ENCODE measurements at regions not wholly inside any gene's neighbourhood (a gene's known extent, or its start where the extent isn't known, plus 50 kb on each side); places are given as distances from the start of the nearest gene placed in this dataset.

DNA sequence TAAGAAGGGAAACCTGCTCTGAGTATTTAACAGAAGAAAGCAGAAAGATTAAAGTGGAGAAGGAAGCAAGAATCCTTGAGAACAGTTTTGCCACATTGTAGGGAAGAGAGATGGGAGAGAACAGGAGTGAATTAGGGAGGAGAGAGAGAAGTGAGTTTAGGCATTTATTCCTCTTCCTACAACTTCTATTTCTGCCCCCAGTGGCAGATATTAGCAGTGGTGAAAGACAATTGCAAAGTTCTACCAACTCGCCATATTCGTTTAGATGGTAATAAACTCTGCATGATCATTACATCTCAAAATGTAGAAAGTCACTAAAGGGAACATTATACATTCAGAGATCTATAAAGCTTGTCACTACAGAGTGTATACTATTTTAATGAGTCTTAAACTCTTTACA is 440.1 kb upstream of the TRPC7 start:
- no peak overlapping the region for H3K27ac ChIP-seq (ENCODE audit: control insufficient read depth, insufficient read depth)
- H2AFZ ChIP-seq (ENCODE audit: control insufficient read depth, low read depth, low read length): no peak overlapping the region
- H3K9ac ChIP-seq (ENCODE audit: control insufficient read depth, insufficient read depth, low read length): no peak overlapping the region
- H3K36me3 ChIP-seq (ENCODE audit: control insufficient read depth in 2 of 2, insufficient read depth in 2 of 2, low read length in 1 of 2): no peaks in the 10 kb centered on the region
- no peak overlapping the region for H3K4me3 ChIP-seq
- H3K4me2 ChIP-seq (ENCODE audit: control insufficient read depth, insufficient read depth): no peak overlapping the region
- TF ChIP-seq MTA2 (IDR thresholded peaks at IDR 0.05; ENCODE audit: low read depth) (no peak), ZNF384 (IDR thresholded peaks at IDR 0.05; ENCODE audit: borderline replicate concordance, low read depth, low read length) (no peak), EGR1 (IDR thresholded peaks at IDR 0.05; ENCODE audit: borderline replicate concordance in 1 of 2, low read depth in 2 of 2, low read length in 2 of 2) (no peak), RBBP5 (conservative IDR thresholded peaks at IDR 0.05) (no peak), YY1 (IDR thresholded peaks at IDR 0.05; ENCODE audit: low read depth, low read length) (no peak)
- TF ChIP-seq, protein P1, sequence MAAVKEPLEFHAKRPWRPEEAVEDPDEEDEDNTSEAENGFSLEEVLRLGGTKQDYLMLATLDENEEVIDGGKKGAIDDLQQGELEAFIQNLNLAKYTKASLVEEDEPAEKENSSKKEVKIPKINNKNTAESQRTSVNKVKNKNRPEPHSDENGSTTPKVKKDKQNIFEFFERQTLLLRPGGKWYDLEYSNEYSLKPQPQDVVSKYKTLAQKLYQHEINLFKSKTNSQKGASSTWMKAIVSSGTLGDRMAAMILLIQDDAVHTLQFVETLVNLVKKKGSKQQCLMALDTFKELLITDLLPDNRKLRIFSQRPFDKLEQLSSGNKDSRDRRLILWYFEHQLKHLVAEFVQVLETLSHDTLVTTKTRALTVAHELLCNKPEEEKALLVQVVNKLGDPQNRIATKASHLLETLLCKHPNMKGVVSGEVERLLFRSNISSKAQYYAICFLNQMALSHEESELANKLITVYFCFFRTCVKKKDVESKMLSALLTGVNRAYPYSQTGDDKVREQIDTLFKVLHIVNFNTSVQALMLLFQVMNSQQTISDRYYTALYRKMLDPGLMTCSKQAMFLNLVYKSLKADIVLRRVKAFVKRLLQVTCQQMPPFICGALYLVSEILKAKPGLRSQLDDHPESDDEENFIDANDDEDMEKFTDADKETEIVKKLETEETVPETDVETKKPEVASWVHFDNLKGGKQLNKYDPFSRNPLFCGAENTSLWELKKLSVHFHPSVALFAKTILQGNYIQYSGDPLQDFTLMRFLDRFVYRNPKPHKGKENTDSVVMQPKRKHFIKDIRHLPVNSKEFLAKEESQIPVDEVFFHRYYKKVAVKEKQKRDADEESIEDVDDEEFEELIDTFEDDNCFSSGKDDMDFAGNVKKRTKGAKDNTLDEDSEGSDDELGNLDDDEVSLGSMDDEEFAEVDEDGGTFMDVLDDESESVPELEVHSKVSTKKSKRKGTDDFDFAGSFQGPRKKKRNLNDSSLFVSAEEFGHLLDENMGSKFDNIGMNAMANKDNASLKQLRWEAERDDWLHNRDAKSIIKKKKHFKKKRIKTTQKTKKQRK (IDR thresholded peaks at IDR 0.05; ENCODE audit: low read depth, low read length): no peak
- no peak for ATAC-seq
- no TSS peak for BruUV-seq (replicated peaks)
- in situ Hi-C loops (cut with MboI): no loop called here
- H3K9me3 ChIP-seq (replicated peaks; ENCODE audit: control insufficient read depth, insufficient read depth, low read length): no peaks in the 10 kb centered on the region
- intact Hi-C loops (cut with micrococcal nuclease; ENCODE audit: unreplicated experiment): no loop called here
- ChIA-PET POLR2A (no interaction called here), SMC1A (ENCODE audit: uncharacterized antibody, unreplicated experiment) (interaction anchor here (0.6 kb wide), 1 partner anchor 198 kb away, joined by 4 read pairs; no protein-coding TSS in a partner anchor), RAD21 (ENCODE audit: unreplicated experiment) (no interaction called here), CTCF (no interaction called here)
- no peak for DNase-seq (ENCODE audit: low read depth, low spot score)
- H3K27me3 ChIP-seq (replicated peaks in 1 of 2; ENCODE audit: control insufficient read depth in 2 of 2, insufficient read depth in 2 of 2, low read length in 1 of 2): no peaks in the 10 kb centered on the region
- H3K79me2 ChIP-seq (ENCODE audit: control insufficient read depth, insufficient read depth, low read length): no peaks in the 10 kb centered on the region
- no peak for FAIRE-seq
- H3K4me1 ChIP-seq (ENCODE audit: control insufficient read depth, insufficient read depth, low read length): no peaks in the 10 kb centered on the region
- 10% methylated on average over 2 of the region's 2 CpGs for WGBS (ENCODE audit: insufficient coverage, insufficient replicate concordance, low lambda C conversion rate, missing lambda C conversion rate)
- no peaks in the 10 kb centered on the region for H4K20me1 ChIP-seq (ENCODE audit: control insufficient read depth, insufficient read depth)

Measured in GM12878 (cell line).